Neural cell (in vitro differentiated cells): ENCODE measurements at regions not wholly inside any gene's neighbourhood (a gene's known extent, or its start where the extent isn't known, plus 50 kb on each side); places are given as distances from the start of the nearest gene placed in this dataset.

Source experiments
- EP300 ChIP-seq: fragments of 450-650 bp; conservative IDR thresholded peaks from 2 replicates; pipeline ENCODE4 v1.6.1; 2014; ENCODE audit warnings: antibody characterized with exemption, mild to moderate bottlenecking, moderate library complexity; ENCODE audit not compliant: poor library complexity, severe bottlenecking
- EZH2 ChIP-seq: fragments of 200-600, 300-800 bp; shearing (Covaris generic), sonication (generic); IDR thresholded peaks from 2 replicates; pipeline ENCODE4 v1.6.1; 2014; ENCODE audit warnings: antibody characterized with exemption, low read length, borderline replicate concordance, mild to moderate bottlenecking; ENCODE audit not compliant: insufficient read depth, poor library complexity, severe bottlenecking
- MXI1 ChIP-seq: fragments of 450-650 bp; conservative IDR thresholded peaks from 2 replicates; pipeline ENCODE4 v1.6.1; 2014; ENCODE audit warnings: antibody characterized with exemption, mild to moderate bottlenecking; ENCODE audit not compliant: poor library complexity, severe bottlenecking
- POLR2AphosphoS5 ChIP-seq: IDR thresholded peaks from 2 replicates; pipeline ENCODE4 v1.6.1; 2012
- SMC3 ChIP-seq: fragments of 450-650 bp; conservative IDR thresholded peaks from 2 replicates; pipeline ENCODE4 v1.6.1; 2014; ENCODE audit warnings: antibody characterized with exemption, mild to moderate bottlenecking, moderate library complexity; ENCODE audit not compliant: poor library complexity
- TAF1 ChIP-seq: IDR thresholded peaks from 2 replicates; pipeline ENCODE4 v1.6.1; 2012; ENCODE audit warnings: low read depth
- TF ChIP-seq, protein P1 (sequence below): fragments of 450-650 bp; IDR thresholded peaks from 2 replicates; pipeline ENCODE4 v1.5.1; 2014; ENCODE audit warnings: antibody characterized with exemption, mild to moderate bottlenecking, moderate library complexity; ENCODE audit not compliant: poor library complexity, severe bottlenecking

DNA sequence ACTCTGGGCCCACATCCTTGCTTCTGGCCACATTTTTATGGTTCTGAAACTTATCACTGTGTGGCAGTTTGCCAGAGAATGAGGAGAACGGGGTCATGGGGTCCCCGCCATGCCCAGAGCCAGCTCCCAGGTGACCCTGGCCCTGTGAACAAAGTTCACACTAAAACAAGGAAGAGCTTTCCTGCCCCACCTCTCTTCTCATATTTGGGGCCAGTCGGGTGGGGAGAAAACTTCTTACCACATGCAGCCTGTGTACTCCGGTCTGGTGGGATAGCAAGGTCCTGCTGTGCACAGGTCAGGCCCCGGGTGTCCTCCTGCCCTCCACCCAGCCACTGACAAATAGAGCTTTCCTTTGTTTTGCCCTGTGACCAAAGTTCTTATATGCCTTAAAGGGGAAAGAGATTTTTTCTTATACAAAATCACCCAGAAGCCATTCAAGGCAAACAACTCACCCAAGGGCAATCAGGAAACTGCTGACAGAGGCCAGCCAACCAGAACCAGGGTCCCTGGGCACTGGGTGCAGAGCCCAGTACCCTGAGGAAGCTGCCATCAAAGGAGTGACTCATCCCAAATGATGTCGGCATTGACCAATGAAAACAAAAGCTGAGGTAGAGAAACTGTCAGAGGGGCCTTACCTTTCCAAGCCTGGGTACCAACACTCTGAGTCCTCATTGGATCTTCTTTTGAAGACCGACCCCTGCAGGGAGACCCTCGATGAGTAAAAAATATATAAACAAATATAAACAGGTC lies 53.6 kb downstream of the OLIG1 start:
- TF ChIP-seq EZH2 = no peak
- no peak for TF ChIP-seq MXI1
- TF ChIP-seq, protein P1, sequence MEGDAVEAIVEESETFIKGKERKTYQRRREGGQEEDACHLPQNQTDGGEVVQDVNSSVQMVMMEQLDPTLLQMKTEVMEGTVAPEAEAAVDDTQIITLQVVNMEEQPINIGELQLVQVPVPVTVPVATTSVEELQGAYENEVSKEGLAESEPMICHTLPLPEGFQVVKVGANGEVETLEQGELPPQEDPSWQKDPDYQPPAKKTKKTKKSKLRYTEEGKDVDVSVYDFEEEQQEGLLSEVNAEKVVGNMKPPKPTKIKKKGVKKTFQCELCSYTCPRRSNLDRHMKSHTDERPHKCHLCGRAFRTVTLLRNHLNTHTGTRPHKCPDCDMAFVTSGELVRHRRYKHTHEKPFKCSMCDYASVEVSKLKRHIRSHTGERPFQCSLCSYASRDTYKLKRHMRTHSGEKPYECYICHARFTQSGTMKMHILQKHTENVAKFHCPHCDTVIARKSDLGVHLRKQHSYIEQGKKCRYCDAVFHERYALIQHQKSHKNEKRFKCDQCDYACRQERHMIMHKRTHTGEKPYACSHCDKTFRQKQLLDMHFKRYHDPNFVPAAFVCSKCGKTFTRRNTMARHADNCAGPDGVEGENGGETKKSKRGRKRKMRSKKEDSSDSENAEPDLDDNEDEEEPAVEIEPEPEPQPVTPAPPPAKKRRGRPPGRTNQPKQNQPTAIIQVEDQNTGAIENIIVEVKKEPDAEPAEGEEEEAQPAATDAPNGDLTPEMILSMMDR = no peak
- TF ChIP-seq EP300 = no peak
- TF ChIP-seq TAF1 = no peak
- TF ChIP-seq SMC3 = no peak
- TF ChIP-seq POLR2AphosphoS5 = no peak
